Esophagus mucosa (tissue), 1 donor: ENCODE measurements at regions not wholly inside any gene's neighbourhood (a gene's known extent, or its start where the extent isn't known, plus 50 kb on each side); places are given as distances from the start of the nearest gene placed in this dataset.
A peak's percentile ranks its signal among the peaks of the same experiment; 100 is the strongest.

ENCODE experiments used
- ATAC-seq: fragments of 200-7000 bp; cut with Tn5 transposase; one replicate; pipeline ENCODE4 v1.9.1; 2020
- donor health status: DM: yes; HTN: yes; CAD: no.

DNA sequence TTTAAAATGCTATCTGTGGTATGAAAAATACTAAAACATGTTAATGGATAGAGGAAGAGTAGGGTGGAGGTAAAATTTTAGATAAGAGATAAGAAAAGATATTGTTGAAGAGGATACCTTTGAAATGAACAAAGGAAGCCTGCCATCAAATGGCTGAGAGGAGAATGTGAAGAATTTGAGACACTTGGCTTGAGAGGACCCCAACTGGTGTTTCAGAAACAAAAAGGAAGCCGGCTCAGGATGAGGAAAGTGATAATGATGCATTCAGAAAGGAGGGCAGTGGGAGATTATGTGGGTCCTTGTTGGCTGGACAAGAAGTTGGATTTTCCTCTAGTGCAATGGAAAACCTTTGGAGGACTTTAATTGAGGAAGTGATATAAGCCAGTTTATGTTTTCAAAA, 264.4 kb downstream of the DUSP6 start:
- no peak for ATAC-seq

DNA sequence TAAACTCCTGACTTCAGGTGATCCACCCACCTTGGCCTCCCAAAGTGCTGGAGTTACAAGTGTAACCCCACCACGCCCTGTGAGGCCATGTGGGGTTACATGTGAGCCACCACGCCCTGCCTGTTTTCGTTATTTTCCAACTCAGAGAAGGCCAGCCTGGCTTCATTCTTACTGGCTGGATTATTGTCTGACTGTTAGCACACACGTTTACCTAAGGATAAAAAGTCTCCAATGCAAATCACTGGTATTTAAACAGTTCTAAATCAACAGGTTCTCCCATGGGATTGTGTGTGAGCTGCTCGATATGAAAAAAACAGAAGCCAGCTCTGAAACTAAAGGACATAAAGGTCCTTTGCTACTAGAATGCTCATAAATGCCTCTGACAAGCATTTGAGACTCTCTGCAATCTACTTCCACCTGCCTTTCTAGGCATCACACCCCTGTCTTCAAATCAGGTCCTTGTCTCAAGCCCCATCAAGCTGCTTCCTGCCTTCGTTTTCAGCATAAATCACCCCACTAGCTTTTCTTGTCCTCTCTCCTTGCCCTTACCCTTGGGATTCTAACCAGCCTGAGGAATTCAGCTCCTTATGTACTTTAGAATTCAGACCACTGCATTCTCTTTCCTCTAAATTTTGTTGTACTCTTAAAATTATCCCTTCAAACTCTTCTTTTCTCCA, 265.0 kb downstream of the DUSP6 start:
- ATAC-seq = peak; percentile 70

DNA sequence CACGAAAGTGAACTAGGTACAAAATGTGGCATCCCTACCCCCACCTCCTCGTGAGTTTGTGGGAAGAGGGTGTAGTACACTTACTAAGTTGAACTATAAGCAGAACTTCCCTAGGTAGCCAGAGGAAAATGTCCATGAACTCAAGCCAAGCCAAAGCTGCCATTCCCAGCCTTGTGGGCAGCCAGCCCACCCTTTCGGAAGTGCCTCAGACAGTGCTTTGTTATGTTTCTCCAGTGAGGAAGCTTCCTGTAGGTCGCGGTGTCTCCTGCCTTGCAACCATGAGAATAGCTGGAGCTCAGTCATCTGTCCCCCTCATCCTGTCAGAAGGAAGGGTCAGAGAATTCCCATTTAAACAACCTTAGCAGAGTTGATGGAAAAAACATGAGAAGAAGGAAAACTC, 266.9 kb downstream of the DUSP6 start:
- no peak for ATAC-seq

DNA sequence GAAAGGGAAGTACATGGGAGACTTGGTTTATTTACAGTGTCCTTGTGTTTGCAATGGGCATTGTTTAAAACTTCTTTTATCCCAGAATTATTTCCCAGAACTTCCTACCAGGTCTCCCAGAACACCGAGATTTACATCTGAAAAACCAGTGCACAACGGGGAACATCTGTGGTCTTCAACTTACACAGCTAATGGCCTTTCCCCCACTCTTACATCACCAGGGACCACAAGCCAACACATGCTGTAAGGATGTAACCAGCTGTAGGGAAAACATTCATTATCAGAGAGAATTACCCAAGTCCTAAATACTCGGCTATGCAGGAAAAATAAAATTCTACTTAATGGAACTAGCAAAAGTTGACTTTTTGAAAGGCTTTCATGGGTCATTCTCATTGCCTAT, 267.6 kb downstream of the DUSP6 start:
- no peak for ATAC-seq

DNA sequence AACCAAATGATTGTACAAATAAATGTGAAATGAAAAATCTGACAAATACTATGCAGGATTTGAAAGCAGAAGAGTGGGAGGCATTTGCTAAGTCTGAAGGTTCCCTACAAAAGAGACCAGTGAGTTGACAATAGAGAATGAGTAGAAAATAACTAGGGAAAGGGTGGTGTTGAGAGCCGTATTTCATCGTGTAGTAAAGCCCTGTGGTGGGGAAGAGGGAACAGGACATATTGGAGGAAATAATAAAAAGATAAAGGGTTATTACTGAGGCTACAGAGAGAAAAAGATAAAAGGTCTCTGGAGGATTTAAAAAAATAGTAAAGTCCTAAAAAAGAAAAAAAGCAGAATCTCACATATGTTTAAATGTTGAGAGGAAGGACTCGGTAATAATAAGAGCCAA, 268.8 kb downstream of the DUSP6 start:
- no peak for ATAC-seq

DNA sequence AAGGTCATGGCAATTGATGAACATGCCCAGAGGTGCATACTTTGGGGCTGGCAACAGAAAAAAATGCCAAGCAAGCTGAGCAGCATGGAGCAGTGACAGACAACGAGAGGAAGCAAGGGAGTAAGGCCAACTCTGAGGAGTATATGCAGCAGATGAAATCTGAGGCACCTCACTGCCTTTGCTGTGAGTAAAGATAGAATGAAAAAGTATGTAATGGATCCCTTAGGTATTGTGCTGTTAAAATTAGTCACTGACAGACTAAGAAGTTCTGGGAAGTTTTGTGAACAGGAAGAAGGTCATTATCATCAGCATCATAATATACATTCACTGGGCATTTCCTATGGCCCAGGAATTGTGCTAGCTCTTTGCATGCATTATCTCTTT, 269.9 kb downstream of the DUSP6 start:
- no peak for ATAC-seq

DNA sequence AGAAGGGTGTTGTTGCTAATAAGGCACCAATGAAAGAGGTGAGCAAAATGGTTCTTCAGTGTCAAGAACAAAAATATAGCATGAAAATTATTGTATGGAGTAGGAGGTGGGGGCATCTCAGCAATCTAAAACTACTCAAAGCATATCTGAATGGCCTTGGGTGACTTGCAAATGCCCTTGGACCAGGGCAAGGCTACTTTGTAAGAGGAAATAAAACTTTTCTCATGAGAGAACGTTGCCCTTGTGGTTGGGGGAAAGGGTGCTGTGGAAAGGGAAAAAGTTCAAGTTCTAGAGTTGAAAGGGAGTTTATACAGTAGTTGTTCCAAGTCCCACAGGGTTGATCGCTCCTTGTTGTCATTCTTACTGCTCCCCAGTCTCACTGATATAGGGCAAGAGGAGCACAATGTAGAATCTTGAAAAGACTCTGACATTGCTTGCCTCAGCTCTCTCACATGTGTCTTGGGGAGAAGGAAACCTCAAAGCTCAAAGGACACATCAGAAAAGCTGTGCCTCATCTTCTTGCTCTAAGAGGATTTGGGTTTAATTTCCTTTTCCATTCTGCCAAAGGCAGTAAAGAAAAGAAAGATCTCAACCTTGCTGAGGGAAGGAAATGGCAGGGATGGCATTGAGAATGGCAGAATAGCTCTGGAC, 270.5 kb downstream of the DUSP6 start:
- ATAC-seq = no peak

- no peak for ATAC-seq
These were observed 271.4 kb downstream of the DUSP6 start for GRCh38 chr12:89080793-89081465.

GRCh38 chr12:89075880-89076540, 276.3 kb downstream of the DUSP6 start:
- no peak for ATAC-seq

- no peak for ATAC-seq
These were observed 278.6 kb downstream of the DUSP6 start for GRCh38 chr12:89073659-89074058.

- ATAC-seq = no peak
These were observed 279.3 kb downstream of the DUSP6 start for GRCh38 chr12:89073027-89073398.

GRCh38 chr12:89072294-89073026, 279.8 kb downstream of the DUSP6 start:
- ATAC-seq = no peak

DNA sequence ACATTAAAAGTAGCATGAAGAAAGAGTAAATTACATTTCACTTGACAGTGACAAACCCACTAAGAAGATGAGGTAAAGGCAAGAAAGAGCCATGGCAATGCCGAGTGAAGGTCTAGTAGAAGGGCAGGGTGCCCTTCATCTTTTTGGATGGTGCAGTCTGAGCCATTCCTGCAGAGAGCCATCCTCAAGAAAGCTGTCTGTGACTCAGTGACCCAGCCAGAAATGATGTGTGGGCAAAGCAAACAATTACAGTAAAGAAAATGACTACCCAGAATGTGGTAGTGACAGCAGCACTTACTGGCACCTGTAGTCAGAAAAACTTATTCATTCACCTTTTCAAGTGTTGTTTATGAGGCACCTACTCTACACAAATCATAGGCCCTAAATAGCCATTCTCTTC, 281.7 kb downstream of the DUSP6 start:
- ATAC-seq = no peak

GRCh38 chr12:89069431-89069830, 282.9 kb downstream of the DUSP6 start:
- no peak for ATAC-seq

DNA sequence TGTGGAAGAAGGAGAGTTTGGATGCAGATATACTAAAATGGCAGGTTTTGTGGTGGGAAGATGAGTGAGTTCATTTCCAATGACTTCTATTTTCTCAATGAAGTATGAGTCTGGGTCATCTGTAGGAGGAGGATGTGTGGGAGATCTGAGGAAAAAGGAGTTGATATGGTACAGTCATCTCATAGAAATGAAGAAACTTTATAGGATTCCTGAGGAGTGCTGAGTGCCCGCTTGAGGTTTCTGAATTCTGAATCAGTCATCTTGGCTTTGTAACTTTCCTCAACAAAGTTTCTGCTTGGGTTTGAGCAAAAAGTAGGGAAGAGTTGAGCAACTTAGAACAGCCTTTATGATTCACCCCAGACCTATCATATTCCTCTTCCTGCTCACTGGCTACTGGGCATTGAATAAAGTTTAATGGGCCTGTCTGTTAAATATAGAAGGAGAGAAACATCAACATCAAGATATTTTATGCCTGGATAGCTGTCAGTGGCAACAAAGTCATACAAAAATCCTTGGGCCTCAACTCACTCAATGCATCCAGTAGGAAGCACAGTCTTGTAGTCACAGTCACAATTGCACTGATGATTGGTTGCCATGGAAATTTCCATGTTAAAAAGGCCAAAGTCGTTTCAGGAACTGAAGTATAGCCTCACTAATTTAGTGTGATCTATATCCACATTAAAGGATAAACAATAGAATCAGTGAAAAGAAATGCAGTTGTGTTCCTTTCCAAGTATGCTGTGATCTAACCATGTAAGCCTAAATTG, 284.7 kb downstream of the DUSP6 start:
- no peak for ATAC-seq

DNA sequence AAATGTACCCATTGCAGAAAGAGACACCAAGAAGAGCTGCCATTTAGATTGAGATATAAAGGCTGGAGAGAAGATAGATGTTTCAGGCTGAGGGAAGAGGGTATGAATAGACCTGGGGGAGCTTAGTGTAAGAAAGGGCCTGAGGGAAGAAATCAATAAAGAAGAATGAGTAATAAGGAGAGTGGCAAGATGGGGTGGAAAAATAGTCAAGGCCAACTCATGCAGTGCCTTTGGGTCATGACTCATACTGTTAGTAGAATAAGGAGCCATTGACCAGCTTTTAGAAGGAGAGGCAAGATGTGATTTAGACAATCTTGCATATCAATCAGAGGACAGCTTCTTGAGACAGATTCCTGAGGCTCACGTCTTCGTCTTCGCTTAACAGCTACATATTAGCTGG, 287.5 kb downstream of the DUSP6 start:
- peak; percentile 90 for ATAC-seq

GRCh38 chr12:89064151-89064550, 288.1 kb downstream of the DUSP6 start:
- peak; percentile 70 for ATAC-seq

GRCh38 chr12:89062996-89063395, 289.3 kb downstream of the DUSP6 start:
- no peak for ATAC-seq

DNA sequence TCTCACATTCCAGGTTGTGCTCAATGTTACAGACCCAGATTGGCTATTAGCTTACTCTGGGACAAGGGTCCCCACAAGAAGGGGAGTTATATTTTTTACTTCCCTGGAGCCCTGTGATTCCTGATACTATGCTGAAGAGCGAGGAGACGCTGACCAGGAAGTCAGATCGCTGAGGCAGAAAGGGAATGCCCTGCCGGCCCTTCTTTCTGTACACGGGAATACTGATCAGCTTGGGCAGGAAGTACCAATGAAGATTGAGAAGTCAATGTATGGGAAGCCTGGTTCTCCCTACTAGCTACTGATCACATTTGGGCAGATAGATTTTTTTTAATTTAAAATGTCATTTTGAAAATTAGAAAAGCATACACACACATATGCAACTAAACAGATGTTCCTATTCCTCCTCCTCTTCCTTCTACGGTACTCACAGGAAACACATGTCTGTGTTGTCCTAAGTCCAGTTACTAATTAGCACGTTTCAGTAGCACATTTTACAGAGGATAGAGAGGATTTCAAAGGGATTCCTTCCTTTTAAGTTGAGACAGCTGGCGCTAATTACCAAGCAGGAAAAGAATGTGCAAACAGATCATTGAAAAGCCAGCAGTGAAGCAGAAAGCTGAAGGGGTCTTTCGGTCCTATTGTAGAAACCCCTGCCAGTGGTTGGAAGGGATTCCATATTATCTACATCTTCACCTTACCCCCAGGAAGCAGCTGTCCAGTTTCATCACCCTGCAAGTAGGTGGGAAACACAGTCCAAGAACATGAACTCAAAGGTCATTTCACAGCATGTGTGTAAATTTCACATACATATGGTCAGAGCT, 292.4 kb downstream of the DUSP6 start:
- no peak for ATAC-seq

GRCh38 chr12:89059056-89059455, 293.2 kb downstream of the DUSP6 start:
- ATAC-seq = no peak

GRCh38 chr12:89058402-89058801, 293.9 kb downstream of the DUSP6 start:
- no peak for ATAC-seq
